ENCODE measurements at regions not wholly inside any gene's neighbourhood (a gene's known extent, or its start where the extent isn't known, plus 50 kb on each side); places are given as distances from the start of the nearest gene placed in this dataset.
"Not testable (repeated sequence)": the region's sequence is repeated elsewhere in the genome, so short reads cannot be mapped to it uniquely, and the experiment has no call there.

DNA sequence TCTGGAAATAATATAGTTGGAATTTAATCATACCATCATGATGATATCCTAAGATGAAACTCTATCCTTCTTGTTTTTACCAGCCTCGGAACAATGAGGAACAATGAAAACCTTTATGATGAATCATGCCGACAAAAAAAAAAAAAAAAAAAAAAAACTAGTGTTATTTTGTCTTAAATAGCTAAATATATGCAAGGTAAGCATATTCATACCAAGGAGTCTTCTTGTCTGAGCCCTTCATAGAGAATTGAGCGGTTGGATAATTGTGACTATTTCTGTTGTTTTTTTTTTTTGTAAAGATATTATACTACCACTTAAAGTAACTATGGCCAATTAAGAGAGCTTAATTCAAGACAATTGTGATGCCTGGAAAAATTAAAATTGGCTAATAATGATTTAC is 244.0 kb upstream of the PCDH9 start:
- WGBS, 2 donors = 87 to 91% methylated on average over 3 of the region's 3 CpGs
- intact Hi-C loops (cut with DNase I) = no loop called here
- no peaks in the 10 kb centered on the region for H3K4me1 ChIP-seq

DNA sequence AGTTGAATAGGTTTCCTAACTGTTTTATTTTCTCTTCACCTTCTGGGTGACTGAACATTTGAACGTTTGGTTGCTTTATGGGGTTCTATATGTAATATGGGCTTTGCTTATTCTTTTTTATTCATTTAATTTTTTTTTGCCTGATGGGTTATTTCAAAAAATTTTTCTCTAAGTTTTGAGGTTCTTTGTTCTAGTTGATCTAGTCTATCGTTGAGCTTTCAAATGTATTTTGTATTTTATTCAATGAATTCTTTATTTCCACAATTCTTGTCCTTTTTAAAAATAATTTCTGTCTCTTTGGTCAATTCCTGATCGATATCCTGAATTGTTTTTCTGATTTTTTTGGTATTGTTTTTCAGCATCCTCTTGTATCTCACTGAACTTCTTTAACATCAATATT is 239.5 kb upstream of the PCDH9 start:
- Histone ChIP-seq H3K27ac (no peak overlapping the region), H3K4me3 (no peak overlapping the region), H3K4me1 (no peaks in the 10 kb centered on the region), H3K27me3 (no peaks in the 10 kb centered on the region), H3K9me3 (peaks cover 0 to 4% (median 1%) of the 10 kb centered on the region in 4 donors), H3K36me3 (no peaks in the 10 kb centered on the region)
- no peak for TF ChIP-seq POLR2A (IDR thresholded peaks at IDR 0.05)
- no peak for DNase-seq
- intact Hi-C loops (cut with DNase I) = no loop called here
- 71 to 73% methylated on average over 3 of the region's 3 CpGs for WGBS, 2 donors

More for the DNA sequence above, 244.0 kb upstream of the PCDH9 start:
- Histone ChIP-seq H3K36me3 (no peaks in the 10 kb centered on the region), H3K9me3 (peaks cover 0 to 4% (median 1%) of the 10 kb centered on the region in 4 donors), H3K27me3 (no peaks in the 10 kb centered on the region), H3K4me3 (no peak overlapping the region), H3K27ac (no peak overlapping the region)
- no peak for TF ChIP-seq POLR2A (IDR thresholded peaks at IDR 0.05)
- TF ChIP-seq EP300 (IDR thresholded peaks at IDR 0.05) = no peak
- TF ChIP-seq POLR2AphosphoS5 (IDR thresholded peaks at IDR 0.05) = no peak
- TF ChIP-seq, protein P1, sequence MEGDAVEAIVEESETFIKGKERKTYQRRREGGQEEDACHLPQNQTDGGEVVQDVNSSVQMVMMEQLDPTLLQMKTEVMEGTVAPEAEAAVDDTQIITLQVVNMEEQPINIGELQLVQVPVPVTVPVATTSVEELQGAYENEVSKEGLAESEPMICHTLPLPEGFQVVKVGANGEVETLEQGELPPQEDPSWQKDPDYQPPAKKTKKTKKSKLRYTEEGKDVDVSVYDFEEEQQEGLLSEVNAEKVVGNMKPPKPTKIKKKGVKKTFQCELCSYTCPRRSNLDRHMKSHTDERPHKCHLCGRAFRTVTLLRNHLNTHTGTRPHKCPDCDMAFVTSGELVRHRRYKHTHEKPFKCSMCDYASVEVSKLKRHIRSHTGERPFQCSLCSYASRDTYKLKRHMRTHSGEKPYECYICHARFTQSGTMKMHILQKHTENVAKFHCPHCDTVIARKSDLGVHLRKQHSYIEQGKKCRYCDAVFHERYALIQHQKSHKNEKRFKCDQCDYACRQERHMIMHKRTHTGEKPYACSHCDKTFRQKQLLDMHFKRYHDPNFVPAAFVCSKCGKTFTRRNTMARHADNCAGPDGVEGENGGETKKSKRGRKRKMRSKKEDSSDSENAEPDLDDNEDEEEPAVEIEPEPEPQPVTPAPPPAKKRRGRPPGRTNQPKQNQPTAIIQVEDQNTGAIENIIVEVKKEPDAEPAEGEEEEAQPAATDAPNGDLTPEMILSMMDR (IDR thresholded peaks at IDR 0.05) = no peak
- DNase-seq = no peak

DNA sequence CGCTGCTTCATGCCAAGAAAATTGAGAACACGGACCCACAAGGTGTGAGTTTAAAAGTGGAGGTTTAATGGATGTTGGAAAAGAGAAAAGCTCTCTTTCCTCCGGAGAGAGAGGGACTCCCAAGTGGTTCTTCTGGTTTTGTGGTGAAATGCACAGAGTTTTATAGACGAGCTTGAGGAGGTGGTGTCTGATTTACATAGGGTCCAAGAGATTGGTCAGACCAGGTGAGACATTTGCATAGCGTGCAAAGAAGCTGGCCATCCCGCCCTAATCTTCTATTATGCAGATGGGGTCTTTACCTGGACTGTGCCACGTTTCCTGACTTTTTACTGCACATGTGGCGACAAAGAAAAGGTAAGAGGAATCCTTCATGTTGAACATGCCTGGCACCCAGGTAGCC is 236.4 kb upstream of the PCDH9 start:
- H3K4me1 ChIP-seq = peaks cover 0 to 5% (median 0%) of the 10 kb centered on the region in 4 donors
- H3K27me3 ChIP-seq = no peaks in the 10 kb centered on the region
- H3K9me3 ChIP-seq = peaks cover 0 to 4% (median 1%) of the 10 kb centered on the region in 4 donors
- DNase-seq = no peak
- H3K27ac ChIP-seq = no peak overlapping the region
- intact Hi-C loops (cut with DNase I) = no loop called here
- no peak for TF ChIP-seq EP300 (IDR thresholded peaks at IDR 0.05)
- no peak for TF ChIP-seq POLR2AphosphoS5 (IDR thresholded peaks at IDR 0.05)
- TF ChIP-seq, protein P1 (IDR thresholded peaks at IDR 0.05) = no peak
- no peak for TF ChIP-seq POLR2A (IDR thresholded peaks at IDR 0.05)
- no peaks in the 10 kb centered on the region for H3K36me3 ChIP-seq
- 70 to 84% methylated on average over 8 of the region's 8 CpGs for WGBS, 2 donors
- no peak overlapping the region for H3K4me3 ChIP-seq

DNA sequence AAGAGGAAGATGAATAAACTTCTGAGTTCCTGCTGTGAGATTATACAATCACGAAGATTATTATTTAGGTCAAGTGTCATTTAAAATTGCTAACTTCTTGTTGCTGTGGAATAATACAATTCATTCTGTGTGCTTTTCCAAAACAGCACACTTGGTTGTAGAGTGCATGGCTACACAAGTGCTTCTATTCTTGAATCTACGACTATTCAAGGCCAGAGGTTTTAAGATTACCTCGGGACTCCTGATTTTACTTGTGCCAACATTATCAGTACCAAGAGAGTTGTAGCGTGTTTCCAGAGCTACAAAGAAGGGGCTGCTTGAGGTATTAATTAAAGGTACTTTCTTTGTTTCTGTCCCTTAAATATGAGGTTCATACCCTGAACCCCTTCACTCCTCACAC is 234.0 kb upstream of the PCDH9 start:
- 43 to 66% methylated on average over 4 of the region's 4 CpGs for WGBS, 2 donors
- no peak overlapping the region for H3K4me3 ChIP-seq
- H3K36me3 ChIP-seq = no peaks in the 10 kb centered on the region
- no peaks in the 10 kb centered on the region for H3K27me3 ChIP-seq
- no peak for DNase-seq
- TF ChIP-seq, protein P1 (IDR thresholded peaks at IDR 0.05) = no peak
- no peak overlapping the region for H3K27ac ChIP-seq
- intact Hi-C loops (cut with DNase I) = no loop called here
- H3K4me1 ChIP-seq = peaks cover 0 to 5% (median 0%) of the 10 kb centered on the region in 4 donors
- no peaks in the 10 kb centered on the region for H3K9me3 ChIP-seq

DNA sequence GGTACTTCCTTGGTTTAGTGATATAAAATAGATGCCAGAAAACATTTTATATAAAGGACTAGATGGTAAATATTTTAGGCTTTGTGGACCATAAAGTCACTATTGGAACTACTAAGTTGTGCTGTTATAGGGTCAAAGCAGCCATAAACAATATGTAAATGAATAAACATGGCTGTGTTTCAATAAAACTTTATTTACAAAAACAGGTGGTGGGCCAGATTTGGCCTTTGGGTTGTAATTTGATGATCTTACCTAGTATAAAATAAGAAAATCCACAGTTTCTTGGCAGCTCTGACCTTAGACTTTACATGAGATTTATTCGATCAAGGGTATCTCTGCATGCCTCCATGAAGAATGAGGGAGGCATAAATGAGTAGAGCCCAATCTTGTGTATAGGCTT is 232.0 kb upstream of the PCDH9 start:
- H3K4me1 ChIP-seq = peaks cover 0 to 5% (median 0%) of the 10 kb centered on the region in 4 donors
- H3K27ac ChIP-seq = no peak overlapping the region
- 94 to 96% methylated on average over 1 of the region's 1 CpG for WGBS, 2 donors
- H3K36me3 ChIP-seq = no peaks in the 10 kb centered on the region
- no peak for DNase-seq
- no peak overlapping the region for H3K4me3 ChIP-seq
- no peaks in the 10 kb centered on the region for H3K27me3 ChIP-seq
- H3K9me3 ChIP-seq = no peaks in the 10 kb centered on the region
- intact Hi-C loops (cut with DNase I) = no loop called here
- no peak for TF ChIP-seq EP300 (IDR thresholded peaks at IDR 0.05)
- TF ChIP-seq POLR2A (IDR thresholded peaks at IDR 0.05) = no peak
- TF ChIP-seq POLR2AphosphoS5 (IDR thresholded peaks at IDR 0.05) = no peak
- TF ChIP-seq, protein P1 (IDR thresholded peaks at IDR 0.05) = no peak

DNA sequence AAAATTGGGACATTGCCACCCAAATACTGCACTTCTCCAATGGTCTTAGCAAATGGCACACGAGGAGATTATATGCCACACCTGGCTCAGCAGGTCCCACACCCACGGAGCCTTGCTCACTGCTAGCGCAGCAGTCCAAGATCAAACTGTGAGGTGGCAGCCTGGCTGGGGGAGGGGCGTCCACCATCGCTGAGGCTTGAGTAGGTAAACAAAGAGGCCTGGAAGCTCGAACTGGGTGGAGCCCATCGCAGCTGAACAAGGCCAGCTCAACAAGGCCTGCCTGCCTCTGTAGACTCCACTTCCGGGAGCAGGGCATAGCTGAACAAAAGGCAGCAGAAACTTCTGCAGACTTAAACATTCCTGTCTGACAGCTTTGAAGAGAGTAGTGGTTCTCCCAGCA is 222.4 kb upstream of the PCDH9 start:
- H3K36me3 ChIP-seq; H3K27me3 ChIP-seq; H3K27ac ChIP-seq; H3K4me3 ChIP-seq; intact Hi-C loops (cut with DNase I); H3K9me3 ChIP-seq; H3K4me1 ChIP-seq: not testable (repeated sequence)
- WGBS, 2 donors = 65 to 83% methylated on average over 8 of the region's 8 CpGs
- DNase-seq = peak; percentile 53

Data from sigmoid colon (tissue), 6 donors.